ENCODE measurements at regions not wholly inside any gene's neighbourhood (a gene's known extent, or its start where the extent isn't known, plus 50 kb on each side); places are given as distances from the start of the nearest gene placed in this dataset.

- TF ChIP-seq CTCF (IDR thresholded peaks at IDR 0.05), result no peak
- no peak overlapping the region for H3K27ac Mint-ChIP-seq
- POLR2A ChIA-PET, result interaction anchor here (0.7 kb wide), 1 partner anchor 195 kb away, joined by 3 read pairs; no protein-coding TSS in a partner anchor
- no peaks in the 10 kb centered on the region for H3K4me1 Mint-ChIP-seq (ENCODE audit: low read depth)
- peaks cover 5% of the 10 kb centered on the region for H3K9me3 Mint-ChIP-seq
- no peaks in the 10 kb centered on the region for H3K36me3 Mint-ChIP-seq (ENCODE audit: low read depth)
- no peaks in the 10 kb centered on the region for H3K27me3 Mint-ChIP-seq
- ATAC-seq (no peak), DNase-seq (no peak)
- intact Hi-C loops (cut with micrococcal nuclease), result no loop called here
- H3K4me3 Mint-ChIP-seq, result no peak overlapping the region
- CTCF ChIA-PET, result no interaction called here
Observed at GRCh38 chr7:124536156-124536762, 229.3 kb downstream of the GPR37 start.

DNA sequence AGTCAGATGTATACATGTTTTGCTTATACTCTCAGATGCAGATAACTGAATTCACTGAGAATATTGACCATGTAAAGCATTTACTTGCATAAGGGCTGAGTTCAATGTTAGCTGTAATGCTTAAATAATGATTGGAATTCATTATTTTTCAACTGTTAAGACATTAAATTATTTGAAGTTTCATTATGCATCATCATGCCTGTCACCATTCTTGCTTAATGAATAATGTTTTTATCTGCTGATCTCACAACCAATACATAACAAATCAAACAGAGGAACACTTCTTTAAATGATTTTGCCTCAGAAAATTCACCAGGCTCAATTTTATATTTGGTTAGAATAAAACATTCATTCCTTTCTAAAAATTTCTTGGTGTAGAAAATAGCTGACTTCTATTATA is 233.4 kb downstream of the GPR37 start:
- Mint-ChIP-seq H3K36me3 (ENCODE audit: low read depth) (no peaks in the 10 kb centered on the region), H3K4me1 (ENCODE audit: low read depth) (no peaks in the 10 kb centered on the region), H3K27me3 (no peaks in the 10 kb centered on the region), H3K4me3 (no peak overlapping the region), H3K27ac (no peak overlapping the region), H3K9me3 (peaks cover 7% of the 10 kb centered on the region)
- no peak for TF ChIP-seq CTCF (IDR thresholded peaks at IDR 0.05)
- DNase-seq (no peak), ATAC-seq (no peak)
- ChIA-PET POLR2A (no interaction called here), CTCF (no interaction called here)
- intact Hi-C loops (cut with micrococcal nuclease), result no loop called here

DNA sequence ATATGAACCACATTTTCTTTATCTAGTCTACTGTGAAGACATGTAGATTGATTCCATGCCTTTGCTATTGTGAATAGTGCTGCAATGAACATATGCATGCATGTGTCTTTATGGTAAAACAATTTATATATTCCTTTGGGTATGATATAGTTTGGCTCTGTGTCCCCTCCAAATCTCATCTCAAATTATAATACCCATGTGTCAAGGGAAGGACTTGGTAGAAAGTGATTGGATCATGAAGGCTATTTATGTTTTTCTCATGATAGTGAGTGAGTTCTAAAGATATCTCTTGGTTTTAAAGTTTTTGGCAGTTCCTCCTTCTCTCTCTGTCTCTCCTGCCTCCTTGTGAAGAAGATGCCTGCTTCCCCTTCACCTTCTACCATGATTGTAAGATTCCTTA is 248.7 kb downstream of the GPR37 start:
- ChIA-PET POLR2A (no interaction called here), CTCF (no interaction called here)
- ATAC-seq (no peak), DNase-seq (no peak)
- intact Hi-C loops (cut with micrococcal nuclease), result no loop called here
- Mint-ChIP-seq H3K4me1 (ENCODE audit: low read depth) (no peaks in the 10 kb centered on the region), H3K27me3 (no peaks in the 10 kb centered on the region), H3K4me3 (no peak overlapping the region), H3K9me3 (no peaks in the 10 kb centered on the region), H3K27ac (no peak overlapping the region), H3K36me3 (ENCODE audit: low read depth) (no peaks in the 10 kb centered on the region)
- TF ChIP-seq CTCF (IDR thresholded peaks at IDR 0.05), result no peak

GRCh38 chr7:124515106-124515830 is 250.3 kb downstream of the GPR37 start:
- intact Hi-C loops (cut with micrococcal nuclease), result no loop called here
- TF ChIP-seq CTCF (IDR thresholded peaks at IDR 0.05), result no peak
- Mint-ChIP-seq H3K27ac (no peak overlapping the region), H3K4me1 (ENCODE audit: low read depth) (no peaks in the 10 kb centered on the region), H3K36me3 (ENCODE audit: low read depth) (no peaks in the 10 kb centered on the region), H3K4me3 (no peak overlapping the region), H3K27me3 (no peaks in the 10 kb centered on the region), H3K9me3 (no peaks in the 10 kb centered on the region)
- ChIA-PET POLR2A (no interaction called here), CTCF (no interaction called here)
- DNase-seq (no peak), ATAC-seq (no peak)

DNA sequence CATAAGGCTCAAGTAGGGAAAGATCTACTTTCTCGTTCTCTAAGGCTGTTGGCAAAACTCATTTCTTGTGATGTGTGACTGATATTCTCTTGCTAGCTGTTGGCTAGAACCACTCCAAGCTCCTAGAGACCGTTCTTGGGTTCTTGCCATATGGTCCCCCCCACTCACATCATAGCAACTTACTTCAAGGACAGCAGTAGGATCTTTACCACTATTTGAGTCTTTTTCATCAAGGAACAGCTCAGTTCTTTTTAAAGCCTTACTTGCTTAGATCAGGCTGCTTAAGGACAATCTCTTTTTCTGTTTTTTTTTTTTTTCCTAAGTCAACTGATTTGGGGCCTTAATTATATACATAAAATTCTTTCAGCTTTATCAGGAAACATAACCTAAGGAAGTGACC is 251.1 kb downstream of the GPR37 start:
- ChIA-PET CTCF (no interaction called here), POLR2A (no interaction called here)
- no peaks in the 10 kb centered on the region for H3K9me3 Mint-ChIP-seq
- H3K27me3 Mint-ChIP-seq, result no peaks in the 10 kb centered on the region
- H3K36me3 Mint-ChIP-seq (ENCODE audit: low read depth), result no peaks in the 10 kb centered on the region
- no peak for ATAC-seq
- DNase-seq, result no peak
- H3K27ac Mint-ChIP-seq, result no peak overlapping the region
- no peak for TF ChIP-seq CTCF (IDR thresholded peaks at IDR 0.05)
- H3K4me3 Mint-ChIP-seq, result no peak overlapping the region
- H3K4me1 Mint-ChIP-seq (ENCODE audit: low read depth), result no peaks in the 10 kb centered on the region
- intact Hi-C loops (cut with micrococcal nuclease), result no loop called here

Measured in activated CD8-positive, alpha-beta T cell treated with anti-CD3 and anti-CD28 coated beads for 36 hours (primary cell).